NOMO-1 (cell line): ENCODE measurements at regions not wholly inside any gene's neighbourhood (a gene's known extent, or its start where the extent isn't known, plus 50 kb on each side); places are given as distances from the start of the nearest gene placed in this dataset.

Experiments used
- DNase-seq, 2 experiments: peaks; one replicate each; lab custom pipeline; 2025; ENCODE audit not compliant: unreplicated experiment in 2 of 2; lab: John Stamatoyannopoulos, UW

DNA sequence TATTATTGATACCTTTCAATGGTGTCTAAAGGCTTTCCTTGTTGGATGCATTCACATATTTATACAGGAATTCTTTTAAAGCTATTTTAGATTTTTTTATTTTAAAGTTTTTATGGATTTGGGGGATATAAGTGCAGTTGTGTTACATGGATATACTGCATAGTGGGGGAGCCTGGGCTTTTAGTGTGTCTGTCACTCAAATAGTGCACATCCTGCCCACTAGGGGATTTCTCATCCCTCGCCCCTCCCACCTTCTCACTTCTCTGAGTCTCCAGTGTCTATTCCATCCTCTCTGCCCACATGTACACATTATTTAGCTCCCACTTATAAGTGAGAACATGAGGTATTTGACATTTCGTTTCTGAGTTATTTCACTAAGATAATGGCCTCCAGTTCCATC lies 154.0 kb upstream of the MKI67 start:
- no peak for DNase-seq

DNA sequence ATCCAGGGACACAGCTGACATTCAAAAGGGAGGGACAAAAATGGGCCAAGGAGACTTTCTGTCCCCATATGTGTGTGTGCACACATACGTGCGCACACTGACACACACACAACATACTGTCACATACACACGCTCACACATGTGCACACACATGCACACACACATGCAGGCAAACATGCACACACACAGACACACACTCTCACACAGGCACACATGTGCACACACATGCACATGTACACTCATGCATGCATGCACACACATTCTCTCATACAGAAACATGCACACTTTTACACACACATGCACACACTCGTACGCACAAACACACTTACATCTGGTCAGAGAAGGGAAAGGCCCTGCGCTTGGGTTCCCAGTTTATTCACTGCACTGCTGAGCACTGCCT lies 155.1 kb upstream of the MKI67 start:
- DNase-seq, result no peak

DNA sequence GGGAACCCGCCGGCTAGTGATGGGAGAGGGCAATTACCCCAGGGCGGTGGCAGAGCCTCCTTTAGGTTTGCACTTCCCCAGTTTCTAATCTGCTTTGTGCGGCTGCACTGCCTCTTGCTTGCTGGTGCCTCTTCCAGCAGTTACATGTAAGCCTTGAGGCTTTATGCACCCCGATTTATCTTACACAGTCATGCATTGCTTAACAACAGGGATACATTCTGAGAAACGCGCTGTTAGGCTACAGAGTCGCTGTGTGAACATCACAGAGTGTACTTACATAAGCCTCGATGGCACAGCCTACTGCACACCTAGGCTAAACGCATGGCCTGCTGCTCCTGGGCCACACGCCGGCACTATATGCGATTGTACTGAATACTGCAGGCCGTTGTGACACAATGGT lies 155.6 kb upstream of the MKI67 start:
- no peak for DNase-seq

DNA sequence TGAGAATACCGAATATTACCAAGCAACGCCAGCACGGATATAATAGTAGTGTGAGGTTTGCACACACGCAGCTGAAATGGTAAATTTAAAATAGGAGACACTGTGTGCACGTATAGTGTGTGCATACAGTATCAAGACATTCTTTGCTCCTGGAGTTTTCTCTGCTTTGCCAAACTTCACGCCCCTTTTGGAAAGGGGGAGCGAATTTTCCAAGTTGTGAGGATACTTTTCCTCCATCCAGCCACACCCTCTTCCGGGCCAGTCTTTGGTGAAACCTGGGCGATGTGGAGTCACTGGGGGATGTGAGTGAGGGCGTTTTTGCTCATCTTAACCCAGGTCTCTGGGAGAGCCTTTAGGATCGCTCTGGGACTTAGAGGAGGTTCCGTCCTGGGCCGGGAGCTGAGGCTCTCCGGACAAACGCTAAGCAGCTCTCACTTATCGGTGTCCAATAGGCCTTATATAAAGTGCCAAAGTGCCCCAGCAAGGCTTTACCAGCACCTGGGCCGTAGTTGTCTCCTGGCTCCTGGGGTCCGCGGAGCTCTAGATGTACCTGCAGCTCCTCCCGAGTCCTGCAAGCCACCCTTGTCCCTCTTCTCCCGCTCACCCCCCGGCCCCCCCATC lies 160.0 kb upstream of the MKI67 start:
- no peak for DNase-seq

DNA sequence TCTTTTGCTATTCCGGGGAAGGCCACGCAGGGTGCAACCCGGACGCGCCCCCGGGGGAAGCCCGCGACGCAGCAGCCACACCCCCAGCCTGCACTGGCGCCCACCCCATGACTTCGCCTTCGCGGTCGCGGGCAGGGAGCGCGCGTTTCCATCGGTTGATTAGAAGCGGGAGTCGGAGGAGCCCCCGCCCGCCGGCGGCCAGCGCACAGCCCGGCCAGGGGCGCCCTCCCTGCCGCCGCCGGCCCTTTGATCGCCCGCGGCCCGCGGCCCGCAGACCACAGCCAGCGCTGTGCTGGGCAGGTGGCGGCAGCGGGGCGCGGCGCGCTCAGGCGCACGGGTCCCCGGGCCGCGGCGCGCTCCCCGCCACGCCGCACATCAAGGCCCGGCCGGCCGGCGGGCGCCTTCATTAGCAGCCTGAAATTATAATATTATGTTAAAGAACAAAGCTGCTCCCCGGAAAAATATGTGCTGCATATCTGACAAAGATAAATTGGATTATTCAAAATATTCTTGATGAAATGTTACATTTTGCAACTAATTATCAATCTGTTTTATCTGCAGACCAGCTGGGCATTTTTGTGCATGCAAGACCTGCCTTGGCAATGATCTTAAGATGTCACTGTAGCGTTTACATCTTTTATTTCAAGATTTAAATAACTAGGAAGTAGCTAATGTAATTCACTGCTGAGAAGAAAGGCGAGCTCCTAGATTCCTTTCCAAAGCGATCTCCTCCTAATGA lies 160.7 kb upstream of the MKI67 start:
- DNase-seq, result no peak

DNA sequence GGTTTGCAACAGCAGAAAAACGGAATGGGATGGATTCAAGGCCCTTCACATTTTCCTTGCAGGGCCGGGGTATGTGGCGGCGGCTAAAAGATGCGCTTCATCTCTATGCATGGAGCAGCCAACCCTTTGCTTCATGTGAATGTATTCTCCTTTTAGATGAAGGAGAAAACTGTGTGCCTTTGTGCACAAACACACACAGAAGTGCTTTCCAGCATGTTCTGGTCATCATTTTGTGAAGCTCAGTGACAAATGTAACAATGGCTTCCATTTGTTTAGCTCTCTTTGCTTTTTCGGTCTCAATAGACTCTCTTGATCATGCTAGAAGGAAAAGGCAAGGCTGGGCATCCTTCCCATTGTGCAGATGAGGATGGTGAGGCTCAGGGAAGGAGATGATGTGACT lies 161.7 kb upstream of the MKI67 start:
- no peak for DNase-seq

DNA sequence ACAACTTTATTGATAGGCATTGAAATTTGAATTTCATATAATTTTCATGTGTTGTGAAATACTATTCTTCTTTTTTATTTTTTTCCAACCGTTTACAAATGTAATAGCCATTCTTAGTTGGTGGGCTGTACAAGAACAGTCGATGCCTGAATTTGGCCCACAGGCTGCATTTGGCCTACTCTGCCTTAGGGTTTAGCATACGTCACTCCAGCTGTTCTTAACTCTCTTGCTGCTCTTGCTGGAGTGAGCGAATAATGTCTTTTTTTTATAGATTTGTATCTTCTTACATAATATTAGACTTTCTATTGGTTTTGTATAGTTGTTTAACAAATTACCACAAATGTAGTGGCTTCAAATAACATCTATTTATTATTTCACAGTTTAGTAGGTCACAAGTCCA lies 163.4 kb upstream of the MKI67 start:
- no peak for DNase-seq

DNA sequence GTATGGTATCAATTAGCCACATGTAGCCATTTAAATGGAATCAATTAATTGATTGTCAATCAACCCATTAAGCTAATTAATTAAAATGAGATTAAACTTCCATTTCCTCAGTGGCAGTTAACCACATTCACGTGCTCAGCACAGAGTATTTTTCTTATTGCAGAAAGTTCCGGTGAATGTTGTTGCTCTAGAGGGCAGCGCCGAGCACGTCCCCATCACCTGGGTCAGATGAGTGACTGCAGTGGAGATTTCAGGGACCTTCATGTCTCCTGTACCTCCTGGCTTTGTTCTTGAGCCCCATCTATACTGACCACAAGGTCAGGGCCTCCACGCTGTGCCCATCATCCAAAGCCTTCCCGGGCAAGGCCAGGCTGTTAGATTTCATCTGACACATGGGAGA lies 168.8 kb upstream of the MKI67 start:
- no peak for DNase-seq

DNA sequence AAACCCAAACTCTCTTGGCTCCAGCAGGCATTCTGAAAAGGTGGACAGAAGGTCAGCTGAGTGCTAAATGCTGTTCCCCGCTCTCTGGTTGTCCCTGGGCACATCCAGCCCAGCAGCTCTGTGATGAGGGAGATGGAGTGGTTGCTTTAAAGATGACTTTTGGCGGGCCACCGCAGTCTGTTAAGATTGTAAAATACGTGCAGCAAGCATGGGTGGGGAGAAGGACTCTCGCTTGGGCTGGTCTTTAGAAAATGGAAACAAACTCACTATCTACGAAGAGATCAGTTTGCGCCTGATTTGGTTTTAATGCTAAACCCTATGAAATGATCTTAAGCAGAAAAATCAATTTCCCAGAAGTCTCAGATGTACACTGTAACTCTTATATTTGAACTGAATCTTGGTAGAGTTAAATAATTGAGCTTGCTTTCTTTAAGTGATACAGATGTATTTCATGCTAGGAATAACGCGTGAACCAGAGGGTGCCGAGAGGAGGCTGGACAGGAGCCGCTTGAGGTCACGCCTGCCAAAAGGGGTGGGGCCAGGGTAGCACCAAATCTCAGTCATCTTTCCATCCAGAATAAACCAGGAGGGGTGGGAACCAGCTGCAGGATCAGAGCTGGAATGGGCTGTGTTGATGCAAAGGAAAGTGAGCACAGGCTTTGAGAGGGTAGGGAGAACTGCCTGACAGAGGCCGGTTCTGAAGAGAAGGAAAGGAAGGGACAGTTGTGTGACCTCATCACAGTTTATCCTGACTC lies 170.2 kb upstream of the MKI67 start:
- DNase-seq, result no peak

DNA sequence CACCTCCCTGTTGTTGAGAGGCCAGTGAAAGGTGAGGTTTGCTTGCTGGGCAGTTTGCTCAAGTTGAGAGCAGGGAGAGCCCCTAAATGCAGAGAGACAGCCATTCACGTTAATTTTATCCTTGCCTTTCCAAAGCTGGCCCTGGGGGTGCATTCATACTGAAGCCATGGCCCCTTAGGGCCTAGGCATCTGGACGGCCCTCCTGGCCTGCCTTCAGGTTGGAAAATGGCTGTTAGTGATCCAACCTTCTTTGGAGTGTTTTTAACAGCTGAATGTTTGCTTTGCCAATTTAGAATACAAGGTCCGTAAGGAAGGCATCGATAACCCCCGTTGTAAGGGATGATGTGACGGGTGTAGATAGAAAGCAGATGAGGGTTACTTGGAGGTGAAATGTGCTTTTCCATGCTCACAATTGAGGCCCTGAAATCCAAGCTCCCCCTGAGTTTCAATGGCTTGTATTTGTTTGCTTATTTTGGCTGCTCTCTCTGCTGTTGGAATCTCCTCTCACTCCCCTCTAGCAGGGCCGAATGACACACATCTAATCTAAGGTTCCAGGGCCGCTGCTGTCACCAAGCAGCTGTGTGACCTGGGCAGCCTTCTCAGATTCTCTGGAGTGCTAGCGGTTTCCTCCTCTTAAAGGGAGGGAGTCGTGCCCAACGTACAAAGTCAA lies 171.6 kb upstream of the MKI67 start:
- DNase-seq, result no peak

DNA sequence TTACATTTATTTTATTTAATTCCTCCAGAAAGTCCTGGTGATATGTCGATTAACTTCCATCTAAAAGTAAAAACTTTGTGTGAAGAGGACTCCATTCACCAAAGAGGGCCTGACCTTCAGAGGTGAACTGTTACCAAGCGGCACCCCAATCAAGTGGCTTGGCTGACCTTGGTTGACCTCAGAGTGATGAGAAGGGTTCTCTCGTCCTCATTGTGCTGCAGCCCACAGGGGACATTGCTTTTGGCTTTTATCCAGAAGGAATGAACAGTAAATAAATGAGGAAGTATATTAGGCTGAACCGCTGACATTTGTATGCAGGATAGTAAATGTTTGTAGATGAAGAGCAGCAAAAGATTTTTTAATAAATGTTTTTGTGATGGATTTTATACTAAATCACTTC lies 172.4 kb upstream of the MKI67 start:
- no peak for DNase-seq

DNA sequence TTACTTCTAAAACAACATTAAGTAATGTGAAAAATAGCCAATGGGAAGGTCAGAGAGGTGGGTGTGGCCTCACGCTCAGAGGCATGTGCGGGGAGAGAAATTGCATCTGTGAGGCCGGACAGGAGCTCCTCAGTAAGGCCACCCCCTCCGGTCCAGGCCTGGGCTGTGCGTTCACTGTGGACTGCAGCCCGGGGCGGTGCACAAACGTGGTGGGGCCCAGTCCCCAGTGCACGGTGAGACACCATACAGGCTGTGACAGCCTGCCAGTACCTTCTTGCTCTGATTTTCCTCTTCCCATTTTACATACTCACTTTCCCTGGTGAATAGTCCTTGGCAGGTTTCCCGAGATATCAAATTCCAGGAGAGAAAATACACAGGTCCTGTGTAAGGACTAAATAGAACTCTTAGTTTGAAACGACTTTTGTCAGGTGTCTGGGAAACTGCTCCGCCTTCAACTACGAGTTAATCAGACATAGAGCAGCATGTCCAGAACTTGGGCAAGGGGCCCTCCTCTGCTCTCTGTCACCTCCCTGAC lies 174.1 kb upstream of the MKI67 start:
- DNase-seq, result no peak

DNA sequence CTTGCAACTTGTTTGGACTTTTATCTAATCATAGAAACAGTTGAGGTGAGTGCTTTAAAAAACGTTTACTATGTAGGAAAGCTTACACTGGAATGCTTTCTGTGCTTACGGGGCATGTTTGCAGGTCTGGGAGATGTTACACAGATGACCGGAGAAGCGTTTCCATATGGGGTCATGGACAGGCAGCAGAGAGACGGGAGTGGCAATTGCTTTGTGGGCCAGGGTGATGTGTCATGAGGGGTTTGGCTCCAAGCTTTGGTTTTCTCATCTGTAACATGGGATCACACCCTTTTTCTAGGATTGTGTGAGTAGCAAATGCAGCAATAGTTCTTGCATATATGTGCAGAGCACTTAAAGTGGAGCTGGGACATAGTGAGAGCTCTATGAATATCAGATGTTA lies 174.8 kb upstream of the MKI67 start:
- no peak for DNase-seq

DNA sequence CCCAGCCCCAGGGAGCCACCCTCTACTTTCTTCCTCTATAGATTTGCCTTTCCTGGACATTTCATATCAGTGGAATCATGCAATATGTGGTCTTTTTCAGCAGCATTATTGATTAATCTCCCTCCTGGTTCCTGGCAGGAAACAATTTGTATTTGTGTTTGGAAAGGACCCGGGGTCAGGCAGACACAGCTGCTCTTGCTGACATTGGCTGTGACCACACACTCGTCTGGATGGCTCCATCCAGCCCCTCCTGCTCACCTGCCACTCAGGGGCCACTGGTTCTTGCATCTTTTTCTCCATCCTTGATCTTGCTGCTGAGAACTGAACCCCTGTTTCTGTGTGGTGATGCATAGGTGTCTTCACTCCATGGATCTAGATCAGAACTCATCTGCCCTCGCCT lies 176.6 kb upstream of the MKI67 start:
- DNase-seq, result no peak

DNA sequence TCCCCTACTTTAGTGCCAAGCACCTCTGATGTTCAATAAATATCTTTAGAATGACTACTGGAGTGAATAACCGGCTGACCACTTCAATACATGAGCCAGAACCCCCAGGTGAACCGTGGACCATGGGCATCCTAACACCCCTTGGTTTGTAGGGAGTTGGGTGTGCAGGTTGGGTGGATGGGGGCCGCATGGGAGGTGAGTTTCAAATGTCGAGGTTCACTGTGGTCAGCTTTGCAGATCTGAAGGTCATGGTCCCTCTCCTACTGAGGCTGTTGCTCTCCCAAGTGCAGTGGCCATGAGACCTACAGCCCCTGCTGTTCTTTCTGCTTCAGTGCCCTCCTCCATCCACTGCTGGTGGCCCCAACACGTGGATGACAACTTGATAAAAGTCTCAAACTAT lies 178.0 kb upstream of the MKI67 start:
- no peak for DNase-seq

DNA sequence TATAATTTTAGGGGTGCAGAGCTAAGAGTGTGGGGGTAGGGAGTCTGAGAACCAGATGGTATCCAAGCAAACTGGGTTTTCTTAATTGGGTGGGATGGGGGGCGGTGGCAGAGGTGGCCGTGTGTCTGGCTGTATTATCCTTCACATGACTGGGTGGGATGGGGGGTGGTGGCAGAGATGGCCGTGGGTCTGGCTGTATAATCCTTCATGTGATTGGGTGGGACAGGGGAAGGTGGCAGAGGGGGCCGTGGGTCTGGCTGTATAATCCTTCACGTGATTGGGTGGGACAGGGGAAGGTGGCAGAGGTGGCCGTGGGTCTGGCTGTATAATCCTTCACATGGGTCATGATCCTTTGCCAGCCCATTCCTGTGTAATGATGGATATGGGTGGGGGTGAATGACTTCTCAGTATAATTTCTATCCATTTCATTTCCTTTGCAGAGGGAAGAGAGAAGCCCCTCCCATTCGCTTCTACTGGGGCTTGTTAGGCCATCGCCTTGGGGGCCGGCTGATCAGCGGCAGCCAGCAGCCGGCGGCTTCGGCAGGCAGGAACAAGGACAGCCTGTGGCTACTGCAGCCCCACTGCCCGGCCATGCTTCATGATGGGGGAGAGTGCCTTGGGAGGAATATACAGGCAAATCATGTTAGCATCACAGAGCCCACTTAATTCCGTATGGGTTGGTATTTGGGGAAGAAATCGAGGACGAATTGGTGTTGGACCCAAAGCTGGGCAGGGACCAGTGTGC lies 179.6 kb upstream of the MKI67 start:
- no peak for DNase-seq

DNA sequence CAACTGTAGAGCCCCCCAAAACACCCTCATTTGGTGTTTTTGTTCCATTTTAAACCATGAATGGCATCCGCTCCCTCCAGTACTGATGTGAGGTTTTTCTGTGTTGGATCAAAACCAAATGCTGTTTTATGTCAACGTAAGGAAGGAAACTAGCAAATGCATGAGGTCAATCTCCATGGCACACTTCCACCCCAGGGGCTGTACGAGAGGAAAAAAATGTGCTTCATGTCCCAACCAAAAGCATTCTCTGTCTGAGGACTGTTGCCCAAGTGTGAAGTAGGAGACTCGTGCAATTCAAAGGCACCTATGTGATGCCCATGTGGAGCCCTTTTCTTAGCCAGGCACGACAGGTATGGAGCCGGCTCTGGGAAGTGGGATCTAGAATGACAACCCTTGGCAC lies 180.3 kb upstream of the MKI67 start:
- DNase-seq, result no peak

DNA sequence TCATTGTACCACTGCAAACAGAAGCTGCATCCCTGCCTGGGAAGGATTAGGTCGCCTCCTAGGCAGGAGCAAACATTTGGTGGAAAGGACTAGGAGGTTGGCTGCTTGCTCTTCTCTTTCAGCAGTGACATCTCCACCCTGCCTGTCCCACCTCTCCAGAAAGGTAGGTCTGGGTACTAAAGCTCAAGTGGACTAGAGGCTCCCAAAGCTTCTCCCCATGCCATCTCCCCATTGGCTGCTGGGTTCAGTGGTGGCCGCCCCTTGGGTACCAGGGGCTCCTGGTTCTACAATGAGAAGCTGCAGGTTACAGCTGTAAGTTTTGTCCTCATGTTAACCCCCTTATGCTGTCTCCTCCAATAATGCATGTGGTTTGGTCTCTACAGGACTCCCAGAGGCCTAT lies 180.7 kb upstream of the MKI67 start:
- no peak for DNase-seq

DNA sequence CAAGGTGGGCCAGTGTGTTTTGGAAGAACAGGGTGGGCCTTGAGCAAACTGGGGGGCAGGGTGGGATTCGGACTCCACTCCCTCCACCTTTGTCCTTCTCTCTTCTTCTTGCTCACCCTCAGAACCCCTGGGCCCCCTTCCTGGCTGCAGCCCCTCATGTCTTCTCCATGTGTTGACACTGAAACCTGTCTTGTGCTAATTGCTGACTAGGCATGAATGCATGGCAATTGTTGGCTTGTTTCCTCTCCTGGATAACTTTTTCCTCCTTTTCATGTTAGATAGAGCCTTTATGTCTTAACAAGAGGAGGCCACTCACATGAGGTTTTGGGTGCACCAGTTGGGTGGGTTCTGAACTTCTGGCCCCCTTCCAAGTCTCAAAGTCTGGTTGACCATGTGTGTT lies 181.6 kb upstream of the MKI67 start:
- DNase-seq, result no peak

DNA sequence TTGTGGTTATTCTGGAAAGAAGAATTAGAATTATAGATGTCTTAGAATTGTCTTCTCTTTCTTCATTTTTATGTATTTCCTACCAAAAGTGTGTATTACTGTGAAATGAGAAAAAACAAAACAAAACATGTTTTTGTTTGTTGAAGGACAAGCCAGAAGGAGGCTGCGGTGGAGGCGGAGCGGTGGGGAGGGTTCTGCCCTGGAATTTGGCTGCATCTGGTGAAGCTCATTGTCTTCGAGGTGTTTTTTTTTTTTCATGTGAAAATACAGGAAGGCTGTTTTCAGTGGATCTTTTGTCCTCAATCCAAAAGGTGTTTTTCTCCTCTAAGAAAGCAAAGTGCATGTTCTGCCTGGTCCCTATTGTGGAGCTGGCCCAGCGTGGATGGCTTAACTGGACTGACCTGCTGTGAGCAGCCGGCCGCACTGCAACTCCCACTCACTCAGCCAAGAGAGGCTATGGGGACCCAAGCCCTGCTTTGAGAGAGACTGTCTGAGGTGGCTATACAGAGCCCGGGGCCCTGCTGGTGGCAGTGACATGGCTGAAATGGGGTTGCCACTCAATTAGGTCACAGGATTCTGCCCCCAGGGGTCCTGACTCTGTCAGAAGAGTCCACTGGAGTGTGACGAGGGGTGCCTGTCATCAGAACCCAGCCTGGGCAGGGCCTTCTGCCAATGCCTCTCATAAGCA lies 184.9 kb upstream of the MKI67 start:
- no peak for DNase-seq
